Parathyroid adenoma (tissue), 2 donors: ENCODE measurements at regions not wholly inside any gene's neighbourhood (a gene's known extent, or its start where the extent isn't known, plus 50 kb on each side); places are given as distances from the start of the nearest gene placed in this dataset.

Source experiments
- H2AFZ ChIP-seq: fragments of 300-600 bp; sonication (generic); one replicate; pipeline ENCODE4 v1.7.0; 2017; ENCODE audit warnings: antibody characterized with exemption, mild to moderate bottlenecking
- H3K27ac ChIP-seq: fragments of 300-600 bp; sonication (generic); one replicate; pipeline ENCODE4 v1.7.0; 2017
- H3K27me3 ChIP-seq: fragments of 300-600 bp; sonication (generic); one replicate; pipeline ENCODE4 v1.7.0; 2017; ENCODE audit warnings: low read length; ENCODE audit not compliant: control insufficient read depth, insufficient read depth
- H3K36me3 ChIP-seq: fragments of 300-600 bp; sonication (generic); one replicate; pipeline ENCODE4 v1.7.0; 2017; ENCODE audit warnings: low read length; ENCODE audit not compliant: control insufficient read depth, insufficient read depth
- H3K4me1 ChIP-seq: fragments of 300-600 bp; sonication (generic); one replicate; pipeline ENCODE4 v1.7.0; 2017; ENCODE audit warnings: control low read depth
- H3K4me2 ChIP-seq: fragments of 300-600 bp; sonication (generic); one replicate; pipeline ENCODE4 v1.7.0; 2017; ENCODE audit warnings: low read length
- H3K4me3 ChIP-seq: fragments of 300-600 bp; sonication (generic); one replicate; pipeline ENCODE4 v1.7.0; 2017; ENCODE audit warnings: low read depth, low read length
- H3K79me2 ChIP-seq: fragments of 300-600 bp; sonication (generic); one replicate; pipeline ENCODE4 v1.7.0; 2017; ENCODE audit warnings: control low read depth
- H3K9ac ChIP-seq: fragments of 300-600 bp; sonication (generic); one replicate; pipeline ENCODE4 v1.7.0; 2017; ENCODE audit warnings: mild to moderate bottlenecking
- H3K9me3 ChIP-seq: fragments of 300-600 bp; sonication (generic); one replicate; pipeline ENCODE4 v1.7.0; 2017; ENCODE audit warnings: low read length; ENCODE audit not compliant: control insufficient read depth
- CTCF ChIP-seq: fragments of 300-600 bp; sonication (generic); IDR thresholded peaks from one replicate; pipeline ENCODE4 v1.7.0; 2017; ENCODE audit warnings: antibody characterized with exemption, mild to moderate bottlenecking
- donor health status: primary hyperparathyroidism.

GRCh38 chr11:87924125-87924524, 251.1 kb downstream of the RAB38 start:
- TF ChIP-seq CTCF = no peak
- Histone ChIP-seq H3K9me3 (no peaks in the 10 kb centered on the region), H2AFZ (no peak overlapping the region), H3K27ac (no peak overlapping the region), H3K4me3 (no peak overlapping the region), H3K27me3 (no peaks in the 10 kb centered on the region), H3K36me3 (no peaks in the 10 kb centered on the region), H3K4me1 (no peaks in the 10 kb centered on the region), H3K4me2 (no peak overlapping the region), H3K79me2 (no peaks in the 10 kb centered on the region), H3K9ac (no peak overlapping the region)

GRCh38 chr11:87917111-87917510, 258.1 kb downstream of the RAB38 start:
- Histone ChIP-seq H3K27ac (no peak overlapping the region), H3K79me2 (no peaks in the 10 kb centered on the region), H2AFZ (no peak overlapping the region), H3K4me3 (no peak overlapping the region), H3K9ac (no peak overlapping the region), H3K36me3 (no peaks in the 10 kb centered on the region), H3K27me3 (no peaks in the 10 kb centered on the region), H3K4me2 (no peak overlapping the region), H3K4me1 (no peaks in the 10 kb centered on the region), H3K9me3 (no peaks in the 10 kb centered on the region)
- TF ChIP-seq CTCF = no peak

GRCh38 chr11:87909178-87909577, 266.1 kb downstream of the RAB38 start:
- no peak overlapping the region for H3K27ac ChIP-seq
- no peak for TF ChIP-seq CTCF
- H3K4me2 ChIP-seq = no peak overlapping the region
- no peaks in the 10 kb centered on the region for H3K36me3 ChIP-seq
- H2AFZ ChIP-seq = no peak overlapping the region
- no peaks in the 10 kb centered on the region for H3K79me2 ChIP-seq
- H3K4me1 ChIP-seq = no peaks in the 10 kb centered on the region
- no peak overlapping the region for H3K9ac ChIP-seq
- no peaks in the 10 kb centered on the region for H3K27me3 ChIP-seq
- no peaks in the 10 kb centered on the region for H3K9me3 ChIP-seq
- H3K4me3 ChIP-seq = no peak overlapping the region

- Histone ChIP-seq H3K9ac (no peak overlapping the region), H2AFZ (no peak overlapping the region), H3K79me2 (no peaks in the 10 kb centered on the region), H3K4me1 (no peaks in the 10 kb centered on the region), H3K27ac (no peak overlapping the region), H3K4me2 (no peak overlapping the region), H3K4me3 (no peak overlapping the region), H3K36me3 (no peaks in the 10 kb centered on the region), H3K9me3 (no peaks in the 10 kb centered on the region), H3K27me3 (no peaks in the 10 kb centered on the region)
- TF ChIP-seq CTCF = no peak
Observed at GRCh38 chr11:87908086-87908485, 267.2 kb downstream of the RAB38 start.

GRCh38 chr11:87903345-87903744, 271.9 kb downstream of the RAB38 start:
- Histone ChIP-seq H2AFZ (no peak overlapping the region), H3K9ac (no peak overlapping the region), H3K79me2 (no peaks in the 10 kb centered on the region), H3K4me3 (no peak overlapping the region), H3K36me3 (no peaks in the 10 kb centered on the region), H3K27me3 (no peaks in the 10 kb centered on the region), H3K27ac (no peak overlapping the region), H3K4me2 (no peak overlapping the region), H3K4me1 (no peaks in the 10 kb centered on the region), H3K9me3 (no peaks in the 10 kb centered on the region)
- no peak for TF ChIP-seq CTCF
